Nephron (organoid): ENCODE measurements at regions not wholly inside any gene's neighbourhood (a gene's known extent, or its start where the extent isn't known, plus 50 kb on each side); places are given as distances from the start of the nearest gene placed in this dataset.

Source experiments
- H3K27ac Mint-ChIP-seq, 3 experiments: 2 replicates each; pipeline ENCODE4 v1.8.0; 2020; ENCODE audit warnings: mixed read lengths in 3 of 3, mild to moderate bottlenecking in 2 of 3, moderate library complexity in 1 of 3
- H3K27me3 Mint-ChIP-seq: 2 replicates; pipeline ENCODE4 v1.8.0; 2021; ENCODE audit warnings: low read depth, mild to moderate bottlenecking, moderate library complexity, mixed read lengths
- H3K36me3 Mint-ChIP-seq: 2 replicates; pipeline ENCODE4 v1.8.0; 2020; ENCODE audit warnings: low read depth, mixed read lengths
- H3K4me1 Mint-ChIP-seq: 2 replicates; pipeline ENCODE4 v1.8.0; 2020; ENCODE audit warnings: mixed read lengths
- H3K4me3 Mint-ChIP-seq, 3 experiments: 2 replicates each; pipeline ENCODE4 v1.8.0; 2020; ENCODE audit warnings: mild to moderate bottlenecking in 3 of 3, mixed read lengths in 3 of 3, moderate library complexity in 2 of 3
- H3K9me3 Mint-ChIP-seq: 2 replicates; pipeline ENCODE4 v1.8.0; 2020; ENCODE audit warnings: mixed read lengths
- CTCF ChIP-seq, 3 experiments: fragments of 200-600 bp; sonication (generic); IDR thresholded peaks; one replicate each; pipeline ENCODE4 v1.5.0; 2021; ENCODE audit warnings: antibody characterized with exemption in 3 of 3; ENCODE audit not compliant: unreplicated experiment in 3 of 3

GRCh38 chr18:30828700-30829099 lies 213.8 kb downstream of the DSC3 start:
- Mint-ChIP-seq H3K4me1 (no peaks in the 10 kb centered on the region), H3K27me3 (no peaks in the 10 kb centered on the region), H3K27ac (no peak overlapping the region), H3K9me3 (peaks cover 6% of the 10 kb centered on the region), H3K4me3 (no peak overlapping the region), H3K36me3 (no peaks in the 10 kb centered on the region)
- no peak for TF ChIP-seq CTCF (IDR thresholded peaks at IDR 0.05; ENCODE audit: unreplicated experiment in 3 of 3)

GRCh38 chr18:30819619-30820018 lies 222.9 kb downstream of the DSC3 start:
- peaks cover 6% of the 10 kb centered on the region for H3K9me3 Mint-ChIP-seq
- no peaks in the 10 kb centered on the region for H3K27me3 Mint-ChIP-seq
- no peak overlapping the region for H3K27ac Mint-ChIP-seq
- no peak overlapping the region for H3K4me3 Mint-ChIP-seq
- TF ChIP-seq CTCF (IDR thresholded peaks at IDR 0.05; ENCODE audit: unreplicated experiment in 3 of 3) = no peak
- no peaks in the 10 kb centered on the region for H3K4me1 Mint-ChIP-seq
- H3K36me3 Mint-ChIP-seq = no peaks in the 10 kb centered on the region

GRCh38 chr18:30814446-30814845 lies 228.1 kb downstream of the DSC3 start:
- TF ChIP-seq CTCF (IDR thresholded peaks at IDR 0.05; ENCODE audit: unreplicated experiment in 3 of 3) = no peak
- Mint-ChIP-seq H3K4me3 (no peak overlapping the region), H3K27me3 (no peaks in the 10 kb centered on the region), H3K36me3 (no peaks in the 10 kb centered on the region), H3K27ac (no peak overlapping the region), H3K9me3 (peaks cover 6% of the 10 kb centered on the region), H3K4me1 (peaks cover 9% of the 10 kb centered on the region)

GRCh38 chr18:30811580-30811979 lies 231.0 kb downstream of the DSC3 start:
- Mint-ChIP-seq H3K4me3 (no peak overlapping the region), H3K36me3 (no peaks in the 10 kb centered on the region), H3K27ac (peak overlapping the region in 2 of 3 experiments; percentile 12 to 33), H3K27me3 (no peaks in the 10 kb centered on the region), H3K4me1 (peaks cover 9% of the 10 kb centered on the region), H3K9me3 (peaks cover 3% of the 10 kb centered on the region)
- no peak for TF ChIP-seq CTCF (IDR thresholded peaks at IDR 0.05; ENCODE audit: unreplicated experiment in 3 of 3)

GRCh38 chr18:30810580-30810979 lies 232.0 kb downstream of the DSC3 start:
- H3K4me1 Mint-ChIP-seq = peaks cover 9% of the 10 kb centered on the region

More at GRCh38 chr18:30810580-30810979, 232.0 kb downstream of the DSC3 start:
- Mint-ChIP-seq H3K36me3 (no peaks in the 10 kb centered on the region), H3K9me3 (no peaks in the 10 kb centered on the region), H3K27me3 (no peaks in the 10 kb centered on the region), H3K27ac (no peak overlapping the region), H3K4me3 (no peak overlapping the region)
- TF ChIP-seq CTCF (IDR thresholded peaks at IDR 0.05; ENCODE audit: unreplicated experiment in 3 of 3) = no peak
